ENCODE measurements at regions not wholly inside any gene's neighbourhood (a gene's known extent, or its start where the extent isn't known, plus 50 kb on each side); places are given as distances from the start of the nearest gene placed in this dataset.

- no peak for TF ChIP-seq CTCF (IDR thresholded peaks at IDR 0.05; ENCODE audit: extremely low read depth, insufficient read depth, missing control alignments)
- in situ Hi-C loops (cut with MboI; ENCODE audit: low pct_unique_long_range_greater_than_20kb, low sequenced_read_pairs, unreplicated experiment): loop anchor here (10.0 kb wide), 1 partner anchor 232 kb away; no protein-coding TSS in a partner anchor
- DNase-seq (ENCODE audit: low spot score): no peak
These were observed 165.6 kb upstream of the NAV2 start for GRCh38 chr11:19547044-19547443.

GRCh38 chr11:19546325-19546724 lies 166.3 kb upstream of the NAV2 start:
- in situ Hi-C loops (cut with MboI; ENCODE audit: low pct_unique_long_range_greater_than_20kb, low sequenced_read_pairs, unreplicated experiment): loop anchor here (10.0 kb wide), 1 partner anchor 232 kb away; no protein-coding TSS in a partner anchor
- no peak for TF ChIP-seq CTCF (IDR thresholded peaks at IDR 0.05; ENCODE audit: extremely low read depth, insufficient read depth, missing control alignments)
- no peak for DNase-seq (ENCODE audit: low spot score)

DNA sequence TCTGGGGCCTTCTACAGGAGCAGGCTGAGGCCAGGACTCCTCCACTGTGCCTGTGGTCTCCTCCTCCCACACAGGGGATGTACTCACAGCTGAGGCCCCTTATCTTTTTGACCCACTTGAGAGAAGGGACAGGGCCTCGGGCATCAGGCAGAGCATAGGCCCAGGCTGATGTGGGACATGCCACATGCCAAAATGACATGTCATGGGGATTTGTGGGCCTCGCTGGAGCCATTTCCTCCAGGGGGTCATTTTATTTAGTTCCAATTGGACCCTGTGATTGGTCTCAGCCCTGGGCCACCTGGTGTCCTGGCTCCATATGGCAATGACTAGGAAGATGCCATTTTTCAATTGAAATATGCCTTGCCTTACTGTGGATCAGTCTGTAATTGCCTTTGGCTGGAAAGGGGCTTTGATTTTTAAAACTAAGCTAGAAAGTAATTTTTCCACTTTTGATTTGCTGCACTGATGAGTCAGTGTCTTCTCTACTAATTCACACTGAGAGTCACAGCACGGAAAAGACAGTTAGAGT lies 171.1 kb upstream of the NAV2 start:
- in situ Hi-C loops (cut with MboI; ENCODE audit: low pct_unique_long_range_greater_than_20kb, low sequenced_read_pairs, unreplicated experiment): loop anchor here (10.0 kb wide), 1 partner anchor 227 kb away; no protein-coding TSS in a partner anchor
- no peak for TF ChIP-seq CTCF (IDR thresholded peaks at IDR 0.05; ENCODE audit: extremely low read depth, insufficient read depth, missing control alignments)
- no peak for DNase-seq (ENCODE audit: low spot score)

- TF ChIP-seq CTCF (IDR thresholded peaks at IDR 0.05; ENCODE audit: extremely low read depth, insufficient read depth, missing control alignments): no peak
- no peak for DNase-seq (ENCODE audit: low spot score)
- in situ Hi-C loops (cut with MboI; ENCODE audit: low pct_unique_long_range_greater_than_20kb, low sequenced_read_pairs, unreplicated experiment): loop anchor here (10.0 kb wide), 1 partner anchor 225 kb away; no protein-coding TSS in a partner anchor
These were observed 172.8 kb upstream of the NAV2 start for GRCh38 chr11:19539861-19540260.

DNA sequence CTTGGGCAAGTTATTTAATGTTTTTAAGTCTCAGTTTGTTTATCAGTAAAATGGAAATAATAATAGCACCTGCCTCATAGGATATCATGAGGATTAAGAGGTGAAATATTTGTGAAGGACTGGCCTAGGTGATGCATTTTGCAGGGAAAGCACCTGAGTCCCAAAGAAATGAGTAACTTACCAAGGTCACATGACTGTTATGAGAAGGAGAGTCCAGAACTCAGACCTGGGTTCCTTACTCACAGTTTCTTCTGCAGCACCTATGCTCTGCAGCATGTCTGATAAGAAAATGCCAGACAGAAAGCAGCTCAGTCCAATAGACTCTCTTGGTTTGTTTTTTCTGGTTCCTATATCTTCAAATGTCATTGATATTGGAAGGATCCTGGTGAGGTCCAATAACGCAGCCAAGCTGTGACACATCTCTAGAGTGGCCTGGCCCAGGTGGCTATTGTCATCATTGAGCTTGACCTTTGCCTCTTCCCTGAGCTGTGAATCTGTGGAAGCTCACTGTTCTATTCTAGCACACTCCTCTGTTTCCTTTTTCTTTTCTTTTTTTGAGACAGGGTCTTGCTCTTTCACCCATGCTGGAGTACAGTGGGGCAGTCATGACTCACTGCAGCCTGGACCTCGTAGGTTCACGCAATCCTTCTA lies 174.7 kb upstream of the NAV2 start:
- no peak for TF ChIP-seq CTCF (IDR thresholded peaks at IDR 0.05; ENCODE audit: extremely low read depth, insufficient read depth, missing control alignments)
- in situ Hi-C loops (cut with MboI; ENCODE audit: low pct_unique_long_range_greater_than_20kb, low sequenced_read_pairs, unreplicated experiment): no loop called here
- DNase-seq (ENCODE audit: low spot score): no peak

DNA sequence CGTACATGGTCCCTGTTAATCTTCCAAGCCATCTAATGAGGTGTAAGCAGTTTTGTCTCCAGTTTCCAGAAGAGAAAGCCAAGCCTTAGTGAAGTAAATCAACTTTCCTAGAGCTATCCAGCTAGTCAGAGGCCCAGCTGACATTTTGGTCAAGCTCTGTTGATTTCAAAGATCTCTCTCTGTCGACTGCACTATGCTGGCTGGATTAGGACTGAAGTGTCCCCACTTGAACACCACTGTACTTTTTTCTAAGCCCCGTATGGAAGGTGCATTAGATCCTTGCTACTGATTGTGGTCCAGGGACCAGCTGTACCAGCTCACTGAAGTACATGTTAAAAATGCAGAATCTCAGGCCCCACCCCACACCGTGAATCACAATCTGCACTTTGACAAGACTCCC lies 176.5 kb upstream of the NAV2 start:
- no peak for DNase-seq (ENCODE audit: low spot score)
- TF ChIP-seq CTCF (IDR thresholded peaks at IDR 0.05; ENCODE audit: extremely low read depth, insufficient read depth, missing control alignments): no peak
- in situ Hi-C loops (cut with MboI; ENCODE audit: low pct_unique_long_range_greater_than_20kb, low sequenced_read_pairs, unreplicated experiment): no loop called here
